ENCODE measurements at regions not wholly inside any gene's neighbourhood (a gene's known extent, or its start where the extent isn't known, plus 50 kb on each side); places are given as distances from the start of the nearest gene placed in this dataset.

DNA sequence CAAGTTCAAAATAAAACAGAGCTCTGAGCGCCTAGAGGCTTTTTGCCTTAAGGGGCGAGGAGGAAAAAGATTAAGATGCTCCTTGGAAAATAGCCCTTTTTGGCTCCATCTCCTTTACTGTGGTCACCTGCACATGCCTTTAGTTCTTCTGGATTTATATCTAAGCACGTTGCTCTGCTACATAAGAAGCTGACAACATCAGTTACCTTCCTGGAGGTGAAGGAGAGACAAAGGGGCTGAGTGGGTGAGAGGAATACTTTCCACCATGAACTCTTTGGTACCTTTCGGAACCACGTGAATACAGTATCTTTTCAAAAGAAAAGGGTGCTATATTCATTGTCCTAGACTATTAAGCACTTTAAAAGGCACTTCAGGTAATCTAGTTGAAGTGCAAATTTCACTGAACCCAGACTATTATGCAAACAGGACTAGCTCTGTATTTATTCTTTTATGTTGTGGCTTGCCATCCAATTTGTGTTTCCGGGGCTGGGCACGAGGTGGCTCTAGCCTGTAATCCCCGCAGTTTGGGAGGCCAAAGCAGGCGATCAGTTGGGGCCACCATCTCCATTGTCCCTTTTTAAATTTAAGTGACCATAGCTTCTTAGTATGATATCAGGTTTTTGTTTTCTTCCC, 201.5 kb downstream of the TM9SF2 start:
- CTCF ChIA-PET (ENCODE audit: low intra/inter-chr PET ratio, low total read pairs): no interaction called here
- no peak for ATAC-seq
- no peak overlapping the region for H3K27ac ChIP-seq (ENCODE audit: extremely low read length, insufficient read depth, low read length)
- H3K79me2 ChIP-seq (ENCODE audit: insufficient read depth, low read length): no peaks in the 10 kb centered on the region
- no TSS peak for BruUV-seq (replicated peaks)
- no peak overlapping the region for H3K4me2 ChIP-seq (ENCODE audit: low read depth, low read length)
- in situ Hi-C loops (cut with HindIII; ENCODE audit: extremely low pct_ligation_motif_present, low pct_unique_long_range_greater_than_20kb) (no loop called here), intact Hi-C loops (cut with micrococcal nuclease; ENCODE audit: unreplicated experiment) (no loop called here)
- no peaks in the 10 kb centered on the region for H3K27me3 ChIP-seq (ENCODE audit: control insufficient read depth in 1 of 2, insufficient read depth in 2 of 2, low read length in 2 of 2)
- POLR2A ChIA-PET: no interaction called here
- no peaks in the 10 kb centered on the region for H3K9me3 ChIP-seq (ENCODE audit: low read length)
- DNase-seq (ENCODE audit: low spot score): no peak
- no peaks in the 10 kb centered on the region for H4K20me1 ChIP-seq (ENCODE audit: insufficient read depth, low read length)
- WGBS (ENCODE audit: low lambda C conversion rate): 57% methylated on average over 9 of the region's 9 CpGs
- no peak overlapping the region for H2AFZ ChIP-seq (ENCODE audit: low read length)
- no peak for TF ChIP-seq GATA4 (IDR thresholded peaks at IDR 0.05; ENCODE audit: borderline replicate concordance, low read depth)
- TF ChIP-seq TFDP2 (CRISPR knock-in tag; IDR thresholded peaks at IDR 0.05): no peak
- no peak for TF ChIP-seq ZEB1 (IDR thresholded peaks at IDR 0.05; ENCODE audit: insufficient replicate concordance, low read depth)
- FAIRE-seq: no peak
- no peak overlapping the region for H3K9ac ChIP-seq (ENCODE audit: insufficient read depth, low read depth, low read length)
- H3K4me3 ChIP-seq (replicated peaks in 1 of 3; ENCODE audit: insufficient read depth in 1 of 3, low read depth in 2 of 3, low read length in 3 of 3): no peak overlapping the region
- peaks cover 6% of the 10 kb centered on the region for H3K4me1 ChIP-seq (ENCODE audit: insufficient read depth, low read length)
- H3K36me3 ChIP-seq (replicated peaks in 1 of 2; ENCODE audit: control insufficient read depth in 1 of 2, insufficient read depth in 2 of 2, low read length in 2 of 2): no peaks in the 10 kb centered on the region

DNA sequence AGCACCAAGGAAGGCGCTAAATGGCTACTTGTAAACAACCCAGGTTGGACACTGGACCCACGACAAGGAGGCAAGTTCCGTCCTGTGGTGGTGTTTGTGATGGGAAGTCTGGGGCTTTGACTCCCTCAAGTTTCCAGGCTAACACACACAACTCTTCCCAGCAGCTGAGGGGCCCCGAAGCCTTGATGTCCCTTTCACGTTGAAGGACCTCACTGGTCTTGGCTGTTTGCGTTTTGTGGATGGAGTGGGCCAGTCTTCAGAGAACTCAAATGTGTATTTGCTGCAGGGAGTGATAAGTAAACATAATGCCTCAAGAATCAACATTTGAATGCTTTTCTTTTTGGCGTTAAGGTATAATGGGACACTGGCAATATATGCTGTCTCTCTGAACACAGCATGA, 199.2 kb downstream of the TM9SF2 start:
- DNase-seq (ENCODE audit: low spot score) (no peak), ATAC-seq (no peak), FAIRE-seq (no peak)
- no peak overlapping the region for H3K4me3 ChIP-seq (replicated peaks in 1 of 3; ENCODE audit: insufficient read depth in 1 of 3, low read depth in 2 of 3, low read length in 3 of 3)
- no TSS peak for BruUV-seq (replicated peaks)
- no peaks in the 10 kb centered on the region for H4K20me1 ChIP-seq (ENCODE audit: insufficient read depth, low read length)
- no peaks in the 10 kb centered on the region for H3K9me3 ChIP-seq (ENCODE audit: low read length)
- H3K27ac ChIP-seq (ENCODE audit: extremely low read length, insufficient read depth, low read length): no peak overlapping the region
- ChIA-PET CTCF (ENCODE audit: low intra/inter-chr PET ratio, low total read pairs) (no interaction called here), POLR2A (no interaction called here)
- WGBS (ENCODE audit: low lambda C conversion rate): 72% methylated on average over 5 of the region's 7 CpGs
- H3K9ac ChIP-seq (ENCODE audit: insufficient read depth, low read depth, low read length): no peak overlapping the region
- no peak overlapping the region for H2AFZ ChIP-seq (ENCODE audit: low read length)
- peaks cover 15% of the 10 kb centered on the region for H3K4me1 ChIP-seq (ENCODE audit: insufficient read depth, low read length)
- no peak overlapping the region for H3K4me2 ChIP-seq (ENCODE audit: low read depth, low read length)
- in situ Hi-C loops (cut with HindIII; ENCODE audit: extremely low pct_ligation_motif_present, low pct_unique_long_range_greater_than_20kb) (no loop called here), intact Hi-C loops (cut with micrococcal nuclease; ENCODE audit: unreplicated experiment) (no loop called here)
- no peaks in the 10 kb centered on the region for H3K36me3 ChIP-seq (replicated peaks in 1 of 2; ENCODE audit: control insufficient read depth in 1 of 2, insufficient read depth in 2 of 2, low read length in 2 of 2)
- no peaks in the 10 kb centered on the region for H3K79me2 ChIP-seq (ENCODE audit: insufficient read depth, low read length)
- no peaks in the 10 kb centered on the region for H3K27me3 ChIP-seq (ENCODE audit: control insufficient read depth in 1 of 2, insufficient read depth in 2 of 2, low read length in 2 of 2)
- TF ChIP-seq HNF4G (IDR thresholded peaks at IDR 0.05; ENCODE audit: borderline replicate concordance, low read depth, low read length): no peak
- no peak for TF ChIP-seq HNF4G (CRISPR knock-in tag; IDR thresholded peaks at IDR 0.05; ENCODE audit: borderline replicate concordance, low read depth)
- no peak for TF ChIP-seq HNRNPH1 (optimal IDR thresholded peaks at IDR 0.05; ENCODE audit: low read depth, low read length)
- TF ChIP-seq NR2F6 (IDR thresholded peaks at IDR 0.05): no peak
- TF ChIP-seq NR2F6 (CRISPR knock-in tag; IDR thresholded peaks at IDR 0.05): no peak
- no peak for TF ChIP-seq ZNF567 (CRISPR knock-in tag; IDR thresholded peaks at IDR 0.05; ENCODE audit: borderline replicate concordance)
- no peak for TF ChIP-seq LCORL (IDR thresholded peaks at IDR 0.05)
- TF ChIP-seq LCORL (CRISPR knock-in tag; IDR thresholded peaks at IDR 0.05): no peak
- TF ChIP-seq, protein P1, sequence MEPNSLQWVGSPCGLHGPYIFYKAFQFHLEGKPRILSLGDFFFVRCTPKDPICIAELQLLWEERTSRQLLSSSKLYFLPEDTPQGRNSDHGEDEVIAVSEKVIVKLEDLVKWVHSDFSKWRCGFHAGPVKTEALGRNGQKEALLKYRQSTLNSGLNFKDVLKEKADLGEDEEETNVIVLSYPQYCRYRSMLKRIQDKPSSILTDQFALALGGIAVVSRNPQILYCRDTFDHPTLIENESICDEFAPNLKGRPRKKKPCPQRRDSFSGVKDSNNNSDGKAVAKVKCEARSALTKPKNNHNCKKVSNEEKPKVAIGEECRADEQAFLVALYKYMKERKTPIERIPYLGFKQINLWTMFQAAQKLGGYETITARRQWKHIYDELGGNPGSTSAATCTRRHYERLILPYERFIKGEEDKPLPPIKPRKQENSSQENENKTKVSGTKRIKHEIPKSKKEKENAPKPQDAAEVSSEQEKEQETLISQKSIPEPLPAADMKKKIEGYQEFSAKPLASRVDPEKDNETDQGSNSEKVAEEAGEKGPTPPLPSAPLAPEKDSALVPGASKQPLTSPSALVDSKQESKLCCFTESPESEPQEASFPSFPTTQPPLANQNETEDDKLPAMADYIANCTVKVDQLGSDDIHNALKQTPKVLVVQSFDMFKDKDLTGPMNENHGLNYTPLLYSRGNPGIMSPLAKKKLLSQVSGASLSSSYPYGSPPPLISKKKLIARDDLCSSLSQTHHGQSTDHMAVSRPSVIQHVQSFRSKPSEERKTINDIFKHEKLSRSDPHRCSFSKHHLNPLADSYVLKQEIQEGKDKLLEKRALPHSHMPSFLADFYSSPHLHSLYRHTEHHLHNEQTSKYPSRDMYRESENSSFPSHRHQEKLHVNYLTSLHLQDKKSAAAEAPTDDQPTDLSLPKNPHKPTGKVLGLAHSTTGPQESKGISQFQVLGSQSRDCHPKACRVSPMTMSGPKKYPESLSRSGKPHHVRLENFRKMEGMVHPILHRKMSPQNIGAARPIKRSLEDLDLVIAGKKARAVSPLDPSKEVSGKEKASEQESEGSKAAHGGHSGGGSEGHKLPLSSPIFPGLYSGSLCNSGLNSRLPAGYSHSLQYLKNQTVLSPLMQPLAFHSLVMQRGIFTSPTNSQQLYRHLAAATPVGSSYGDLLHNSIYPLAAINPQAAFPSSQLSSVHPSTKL (CRISPR knock-in tag; IDR thresholded peaks at IDR 0.05): no peak
- TF ChIP-seq, protein P2, sequence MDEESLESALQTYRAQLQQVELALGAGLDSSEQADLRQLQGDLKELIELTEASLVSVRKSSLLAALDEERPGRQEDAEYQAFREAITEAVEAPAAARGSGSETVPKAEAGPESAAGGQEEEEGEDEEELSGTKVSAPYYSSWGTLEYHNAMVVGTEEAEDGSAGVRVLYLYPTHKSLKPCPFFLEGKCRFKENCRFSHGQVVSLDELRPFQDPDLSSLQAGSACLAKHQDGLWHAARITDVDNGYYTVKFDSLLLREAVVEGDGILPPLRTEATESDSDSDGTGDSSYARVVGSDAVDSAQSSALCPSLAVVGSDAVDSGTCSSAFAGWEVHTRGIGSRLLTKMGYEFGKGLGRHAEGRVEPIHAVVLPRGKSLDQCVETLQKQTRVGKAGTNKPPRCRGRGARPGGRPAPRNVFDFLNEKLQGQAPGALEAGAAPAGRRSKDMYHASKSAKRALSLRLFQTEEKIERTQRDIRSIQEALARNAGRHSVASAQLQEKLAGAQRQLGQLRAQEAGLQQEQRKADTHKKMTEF (CRISPR knock-in tag; IDR thresholded peaks at IDR 0.05): no peak
